Nephron (organoid): ENCODE measurements at regions not wholly inside any gene's neighbourhood (a gene's known extent, or its start where the extent isn't known, plus 50 kb on each side); places are given as distances from the start of the nearest gene placed in this dataset.

Source experiments
- H3K27ac Mint-ChIP-seq, 3 experiments: 2 replicates each; pipeline ENCODE4 v1.8.0; 2020; ENCODE audit warnings: mixed read lengths in 3 of 3, mild to moderate bottlenecking in 2 of 3, moderate library complexity in 1 of 3
- H3K27me3 Mint-ChIP-seq: 2 replicates; pipeline ENCODE4 v1.8.0; 2021; ENCODE audit warnings: low read depth, mild to moderate bottlenecking, moderate library complexity, mixed read lengths
- H3K36me3 Mint-ChIP-seq: 2 replicates; pipeline ENCODE4 v1.8.0; 2020; ENCODE audit warnings: low read depth, mixed read lengths
- H3K4me1 Mint-ChIP-seq: 2 replicates; pipeline ENCODE4 v1.8.0; 2020; ENCODE audit warnings: mixed read lengths
- H3K4me3 Mint-ChIP-seq, 3 experiments: 2 replicates each; pipeline ENCODE4 v1.8.0; 2020; ENCODE audit warnings: mild to moderate bottlenecking in 3 of 3, mixed read lengths in 3 of 3, moderate library complexity in 2 of 3
- H3K9me3 Mint-ChIP-seq: 2 replicates; pipeline ENCODE4 v1.8.0; 2020; ENCODE audit warnings: mixed read lengths
- CTCF ChIP-seq, 3 experiments: fragments of 200-600 bp; sonication (generic); IDR thresholded peaks; one replicate each; pipeline ENCODE4 v1.5.0; 2021; ENCODE audit warnings: antibody characterized with exemption in 3 of 3; ENCODE audit not compliant: unreplicated experiment in 3 of 3

GRCh38 chr4:28562913-28563312, 1702.3 kb downstream of the STIM2 start:
- no peaks in the 10 kb centered on the region for H3K27me3 Mint-ChIP-seq
- TF ChIP-seq CTCF (IDR thresholded peaks at IDR 0.05; ENCODE audit: unreplicated experiment in 3 of 3) = no peak
- H3K4me3 Mint-ChIP-seq = no peak overlapping the region
- peaks cover 7% of the 10 kb centered on the region for H3K9me3 Mint-ChIP-seq
- no peak overlapping the region for H3K27ac Mint-ChIP-seq
- no peaks in the 10 kb centered on the region for H3K36me3 Mint-ChIP-seq
- H3K4me1 Mint-ChIP-seq = peaks cover 6% of the 10 kb centered on the region

GRCh38 chr4:28565396-28565795, 1704.8 kb downstream of the STIM2 start:
- H3K27me3 Mint-ChIP-seq = no peaks in the 10 kb centered on the region
- H3K9me3 Mint-ChIP-seq = peaks cover 14% of the 10 kb centered on the region
- no peak overlapping the region for H3K4me3 Mint-ChIP-seq
- H3K36me3 Mint-ChIP-seq = no peaks in the 10 kb centered on the region
- H3K4me1 Mint-ChIP-seq = peaks cover 6% of the 10 kb centered on the region
- TF ChIP-seq CTCF (IDR thresholded peaks at IDR 0.05; ENCODE audit: unreplicated experiment in 3 of 3) = no peak
- H3K27ac Mint-ChIP-seq = no peak overlapping the region

GRCh38 chr4:28600958-28601357, 1740.3 kb downstream of the STIM2 start:
- Mint-ChIP-seq H3K36me3 (no peaks in the 10 kb centered on the region), H3K27me3 (no peaks in the 10 kb centered on the region), H3K27ac (no peak overlapping the region)

GRCh38 chr4:28621591-28621990, 1761.0 kb downstream of the STIM2 start:
- H3K36me3 Mint-ChIP-seq = no peaks in the 10 kb centered on the region
- no peaks in the 10 kb centered on the region for H3K4me1 Mint-ChIP-seq
- TF ChIP-seq CTCF (IDR thresholded peaks at IDR 0.05; ENCODE audit: unreplicated experiment in 3 of 3) = no peak
- H3K27me3 Mint-ChIP-seq = no peaks in the 10 kb centered on the region
- no peak overlapping the region for H3K4me3 Mint-ChIP-seq
- H3K27ac Mint-ChIP-seq = no peak overlapping the region
- peaks cover under 1% of the 10 kb centered on the region for H3K9me3 Mint-ChIP-seq

More at GRCh38 chr4:28600958-28601357, 1740.3 kb downstream of the STIM2 start:
- no peak for TF ChIP-seq CTCF (IDR thresholded peaks at IDR 0.05; ENCODE audit: unreplicated experiment in 3 of 3)
- H3K9me3 Mint-ChIP-seq = peaks cover 3% of the 10 kb centered on the region
- no peaks in the 10 kb centered on the region for H3K4me1 Mint-ChIP-seq
- H3K4me3 Mint-ChIP-seq = no peak overlapping the region

GRCh38 chr4:28636971-28637370, 1776.3 kb downstream of the STIM2 start:
- H3K4me3 Mint-ChIP-seq = no peak overlapping the region
- peaks cover 3% of the 10 kb centered on the region for H3K9me3 Mint-ChIP-seq
- no peak overlapping the region for H3K27ac Mint-ChIP-seq
- H3K36me3 Mint-ChIP-seq = no peaks in the 10 kb centered on the region
- H3K27me3 Mint-ChIP-seq = no peaks in the 10 kb centered on the region
- H3K4me1 Mint-ChIP-seq = no peaks in the 10 kb centered on the region
- no peak for TF ChIP-seq CTCF (IDR thresholded peaks at IDR 0.05; ENCODE audit: unreplicated experiment in 3 of 3)

GRCh38 chr4:28639747-28640146, 1779.1 kb downstream of the STIM2 start:
- no peaks in the 10 kb centered on the region for H3K4me1 Mint-ChIP-seq
- H3K27ac Mint-ChIP-seq = no peak overlapping the region
- no peak overlapping the region for H3K4me3 Mint-ChIP-seq
- H3K36me3 Mint-ChIP-seq = no peaks in the 10 kb centered on the region
- no peaks in the 10 kb centered on the region for H3K27me3 Mint-ChIP-seq
- no peak for TF ChIP-seq CTCF (IDR thresholded peaks at IDR 0.05; ENCODE audit: unreplicated experiment in 3 of 3)
- no peaks in the 10 kb centered on the region for H3K9me3 Mint-ChIP-seq
